ENCODE measurements at regions not wholly inside any gene's neighbourhood (a gene's known extent, or its start where the extent isn't known, plus 50 kb on each side); places are given as distances from the start of the nearest gene placed in this dataset.

DNA sequence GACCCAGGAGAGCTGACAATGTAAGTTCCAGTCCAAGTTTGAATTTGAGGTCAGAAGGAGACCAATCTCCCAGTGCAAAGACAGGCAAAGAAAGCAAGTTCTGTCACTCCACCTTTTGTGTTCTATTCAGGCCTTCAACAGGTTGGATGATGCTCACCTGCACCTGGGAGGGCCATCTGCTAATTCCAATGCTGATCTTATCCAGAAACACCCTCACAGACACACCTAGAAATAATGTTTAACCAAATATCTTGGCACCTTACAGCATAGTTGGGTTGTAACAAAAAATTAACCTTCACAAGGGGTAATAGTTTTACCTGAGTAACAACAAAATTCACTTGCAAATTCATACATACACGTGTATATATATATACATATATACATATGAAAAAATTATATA is 190.8 kb downstream of the DIRAS2 start:
- TF ChIP-seq, protein P1, sequence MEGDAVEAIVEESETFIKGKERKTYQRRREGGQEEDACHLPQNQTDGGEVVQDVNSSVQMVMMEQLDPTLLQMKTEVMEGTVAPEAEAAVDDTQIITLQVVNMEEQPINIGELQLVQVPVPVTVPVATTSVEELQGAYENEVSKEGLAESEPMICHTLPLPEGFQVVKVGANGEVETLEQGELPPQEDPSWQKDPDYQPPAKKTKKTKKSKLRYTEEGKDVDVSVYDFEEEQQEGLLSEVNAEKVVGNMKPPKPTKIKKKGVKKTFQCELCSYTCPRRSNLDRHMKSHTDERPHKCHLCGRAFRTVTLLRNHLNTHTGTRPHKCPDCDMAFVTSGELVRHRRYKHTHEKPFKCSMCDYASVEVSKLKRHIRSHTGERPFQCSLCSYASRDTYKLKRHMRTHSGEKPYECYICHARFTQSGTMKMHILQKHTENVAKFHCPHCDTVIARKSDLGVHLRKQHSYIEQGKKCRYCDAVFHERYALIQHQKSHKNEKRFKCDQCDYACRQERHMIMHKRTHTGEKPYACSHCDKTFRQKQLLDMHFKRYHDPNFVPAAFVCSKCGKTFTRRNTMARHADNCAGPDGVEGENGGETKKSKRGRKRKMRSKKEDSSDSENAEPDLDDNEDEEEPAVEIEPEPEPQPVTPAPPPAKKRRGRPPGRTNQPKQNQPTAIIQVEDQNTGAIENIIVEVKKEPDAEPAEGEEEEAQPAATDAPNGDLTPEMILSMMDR (conservative IDR thresholded peaks at IDR 0.05; ENCODE audit: low read length) = no peak
- no peak for TF ChIP-seq EZH2phosphoT487 (IDR thresholded peaks at IDR 0.05; ENCODE audit: borderline replicate concordance, low read depth, low read length)

All from OCI-LY7 (cell line).